ENCODE measurements at regions not wholly inside any gene's neighbourhood (a gene's known extent, or its start where the extent isn't known, plus 50 kb on each side); places are given as distances from the start of the nearest gene placed in this dataset.

GRCh38 chr13:44313674-44314073, 60.0 kb upstream of the SERP2 start:
- TF ChIP-seq RAD21 (IDR thresholded peaks at IDR 0.05; ENCODE audit: low read depth), result no peak
- TF ChIP-seq YY1 (IDR thresholded peaks at IDR 0.05; ENCODE audit: low read depth), result no peak
- no peak for TF ChIP-seq MAX (IDR thresholded peaks at IDR 0.05)
- TF ChIP-seq REST (IDR thresholded peaks at IDR 0.05; ENCODE audit: low read depth), result no peak
- no peak for TF ChIP-seq CEBPB (IDR thresholded peaks at IDR 0.05)
- no peak for TF ChIP-seq EP300 (IDR thresholded peaks at IDR 0.05; ENCODE audit: borderline replicate concordance)
- TF ChIP-seq TCF12 (IDR thresholded peaks at IDR 0.05; ENCODE audit: low read depth), result no peak
- TF ChIP-seq FOXM1 (IDR thresholded peaks at IDR 0.05; ENCODE audit: borderline replicate concordance, low read depth), result no peak
- no peak for TF ChIP-seq NFIC (IDR thresholded peaks at IDR 0.05)
- TF ChIP-seq EGR1 (IDR thresholded peaks at IDR 0.05), result no peak
- no peak for TF ChIP-seq TAF1 (IDR thresholded peaks at IDR 0.05; ENCODE audit: low read depth)
